SU-DHL-6 (cell line): ENCODE measurements at regions not wholly inside any gene's neighbourhood (a gene's known extent, or its start where the extent isn't known, plus 50 kb on each side); places are given as distances from the start of the nearest gene placed in this dataset.

Experiments used
- CTCF ChIP-seq: fragments of 200-600 bp; sonication (generic); IDR thresholded peaks from one replicate; pipeline ENCODE4 v1.5.1; 2017; ENCODE audit warnings: antibody characterized with exemption, mild to moderate bottlenecking, low read length, moderate library complexity; ENCODE audit not compliant: insufficient read depth, poor library complexity, severe bottlenecking
- EZH2phosphoT487 ChIP-seq: fragments of 200-600 bp; sonication (generic), shearing (Covaris generic); conservative IDR thresholded peaks from 2 replicates; pipeline ENCODE4 v1.6.1; 2018; ENCODE audit warnings: mild to moderate bottlenecking, antibody characterized with exemption, low read length, moderate library complexity, mixed read lengths

GRCh38 chr16:88281858-88282563 is 100.7 kb upstream of the ZNF469 start:
- TF ChIP-seq CTCF (no peak), EZH2phosphoT487 (no peak)
